ENCODE measurements at regions not wholly inside any gene's neighbourhood (a gene's known extent, or its start where the extent isn't known, plus 50 kb on each side); places are given as distances from the start of the nearest gene placed in this dataset.

DNA sequence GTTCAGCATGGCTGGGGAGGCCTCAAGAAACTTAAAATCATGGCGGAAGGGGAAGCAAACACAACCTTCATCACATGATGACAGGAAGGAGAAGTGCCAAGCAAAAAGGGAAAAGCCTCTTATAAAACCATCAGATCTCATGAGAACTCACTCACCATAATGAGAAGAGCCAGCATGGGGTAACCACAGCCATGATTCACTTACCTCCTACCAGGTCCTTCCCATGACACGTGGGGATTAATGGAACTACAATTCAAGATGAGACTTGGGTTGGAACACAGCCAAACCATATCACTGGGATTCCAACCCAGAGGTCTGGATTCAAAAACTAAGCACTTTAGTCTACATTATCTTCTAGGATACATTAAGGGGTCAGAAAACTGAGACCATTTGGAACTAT lies 609.6 kb upstream of the SPANXN1 start:
- TF ChIP-seq, protein P1, sequence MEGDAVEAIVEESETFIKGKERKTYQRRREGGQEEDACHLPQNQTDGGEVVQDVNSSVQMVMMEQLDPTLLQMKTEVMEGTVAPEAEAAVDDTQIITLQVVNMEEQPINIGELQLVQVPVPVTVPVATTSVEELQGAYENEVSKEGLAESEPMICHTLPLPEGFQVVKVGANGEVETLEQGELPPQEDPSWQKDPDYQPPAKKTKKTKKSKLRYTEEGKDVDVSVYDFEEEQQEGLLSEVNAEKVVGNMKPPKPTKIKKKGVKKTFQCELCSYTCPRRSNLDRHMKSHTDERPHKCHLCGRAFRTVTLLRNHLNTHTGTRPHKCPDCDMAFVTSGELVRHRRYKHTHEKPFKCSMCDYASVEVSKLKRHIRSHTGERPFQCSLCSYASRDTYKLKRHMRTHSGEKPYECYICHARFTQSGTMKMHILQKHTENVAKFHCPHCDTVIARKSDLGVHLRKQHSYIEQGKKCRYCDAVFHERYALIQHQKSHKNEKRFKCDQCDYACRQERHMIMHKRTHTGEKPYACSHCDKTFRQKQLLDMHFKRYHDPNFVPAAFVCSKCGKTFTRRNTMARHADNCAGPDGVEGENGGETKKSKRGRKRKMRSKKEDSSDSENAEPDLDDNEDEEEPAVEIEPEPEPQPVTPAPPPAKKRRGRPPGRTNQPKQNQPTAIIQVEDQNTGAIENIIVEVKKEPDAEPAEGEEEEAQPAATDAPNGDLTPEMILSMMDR (optimal IDR thresholded peaks at IDR 0.05 in 1 of 3, IDR thresholded peaks at IDR 0.05 in 1 of 3, conservative IDR thresholded peaks at IDR 0.05 in 1 of 3; ENCODE audit: extremely low read depth in 1 of 3, insufficient read depth in 2 of 3, low read length in 3 of 3), result no peak
- no peak for TF ChIP-seq EZH2 (IDR thresholded peaks at IDR 0.05; ENCODE audit: low read length)
